ENCODE measurements at regions not wholly inside any gene's neighbourhood (a gene's known extent, or its start where the extent isn't known, plus 50 kb on each side); places are given as distances from the start of the nearest gene placed in this dataset.

GRCh38 chr6:91185072-91185471, 598.2 kb upstream of the MAP3K7 start:
- 100% methylated on average over 1 of the region's 4 CpGs for WGBS (ENCODE audit: insufficient coverage)
- DNase-seq (ENCODE audit: low read depth in 4 of 6, low spot score in 6 of 6), result no peak
- H3K27ac ChIP-seq (ENCODE audit: low read depth, low read length), result no peak overlapping the region
- no peaks in the 10 kb centered on the region for H3K36me3 ChIP-seq (ENCODE audit: control insufficient read depth, insufficient read depth, low read length)
- no peaks in the 10 kb centered on the region for H3K27me3 ChIP-seq (ENCODE audit: control insufficient read depth, insufficient read depth, low read length)
- H3K9me3 ChIP-seq (ENCODE audit: control insufficient read depth, insufficient read depth, low read length), result no peaks in the 10 kb centered on the region
- H3K4me1 ChIP-seq (ENCODE audit: control insufficient read depth, insufficient read depth, low read length), result no peaks in the 10 kb centered on the region
- H3K4me3 ChIP-seq (ENCODE audit: low read depth, low read length), result no peak overlapping the region

GRCh38 chr6:91181416-91181815, 594.5 kb upstream of the MAP3K7 start:
- no CpG with 5 or more reads among the region's 2 CpGs for WGBS (ENCODE audit: insufficient coverage)

GRCh38 chr6:91173651-91174050, 586.8 kb upstream of the MAP3K7 start:
- Histone ChIP-seq H3K27ac (ENCODE audit: low read depth, low read length) (no peak overlapping the region), H3K27me3 (ENCODE audit: control insufficient read depth, insufficient read depth, low read length) (no peaks in the 10 kb centered on the region), H3K9me3 (ENCODE audit: control insufficient read depth, insufficient read depth, low read length) (no peaks in the 10 kb centered on the region), H3K36me3 (ENCODE audit: control insufficient read depth, insufficient read depth, low read length) (no peaks in the 10 kb centered on the region), H3K4me1 (ENCODE audit: control insufficient read depth, insufficient read depth, low read length) (peaks cover 3% of the 10 kb centered on the region), H3K4me3 (ENCODE audit: low read depth, low read length) (no peak overlapping the region)
- DNase-seq (ENCODE audit: low read depth in 4 of 6, low spot score in 6 of 6), result no peak
- no CpG with 5 or more reads among the region's 3 CpGs for WGBS (ENCODE audit: insufficient coverage)

More at GRCh38 chr6:91181416-91181815, 594.5 kb upstream of the MAP3K7 start:
- DNase-seq (ENCODE audit: low read depth in 4 of 6, low spot score in 6 of 6), result no peak
- H3K4me1 ChIP-seq (ENCODE audit: control insufficient read depth, insufficient read depth, low read length), result no peaks in the 10 kb centered on the region
- no peak overlapping the region for H3K27ac ChIP-seq (ENCODE audit: low read depth, low read length)
- H3K36me3 ChIP-seq (ENCODE audit: control insufficient read depth, insufficient read depth, low read length), result no peaks in the 10 kb centered on the region
- no peaks in the 10 kb centered on the region for H3K9me3 ChIP-seq (ENCODE audit: control insufficient read depth, insufficient read depth, low read length)
- no peaks in the 10 kb centered on the region for H3K27me3 ChIP-seq (ENCODE audit: control insufficient read depth, insufficient read depth, low read length)
- H3K4me3 ChIP-seq (ENCODE audit: low read depth, low read length), result no peak overlapping the region

- H3K4me3 ChIP-seq (ENCODE audit: low read depth, low read length), result no peak overlapping the region
- no peaks in the 10 kb centered on the region for H3K36me3 ChIP-seq (ENCODE audit: control insufficient read depth, insufficient read depth, low read length)
- no peak for DNase-seq (ENCODE audit: low read depth in 4 of 6, low spot score in 6 of 6)
- H3K4me1 ChIP-seq (ENCODE audit: control insufficient read depth, insufficient read depth, low read length), result peaks cover 3% of the 10 kb centered on the region
- 41% methylated on average over 2 of the region's 3 CpGs for WGBS (ENCODE audit: insufficient coverage)
- no peaks in the 10 kb centered on the region for H3K9me3 ChIP-seq (ENCODE audit: control insufficient read depth, insufficient read depth, low read length)
- H3K27me3 ChIP-seq (ENCODE audit: control insufficient read depth, insufficient read depth, low read length), result no peaks in the 10 kb centered on the region
- no peak overlapping the region for H3K27ac ChIP-seq (ENCODE audit: low read depth, low read length)
Measured at GRCh38 chr6:91173186-91173585, 586.3 kb upstream of the MAP3K7 start.

- Histone ChIP-seq H3K27me3 (ENCODE audit: control insufficient read depth, insufficient read depth, low read length) (no peaks in the 10 kb centered on the region), H3K9me3 (ENCODE audit: control insufficient read depth, insufficient read depth, low read length) (no peaks in the 10 kb centered on the region), H3K4me3 (ENCODE audit: low read depth, low read length) (no peak overlapping the region), H3K27ac (ENCODE audit: low read depth, low read length) (no peak overlapping the region), H3K4me1 (ENCODE audit: control insufficient read depth, insufficient read depth, low read length) (peaks cover 3% of the 10 kb centered on the region), H3K36me3 (ENCODE audit: control insufficient read depth, insufficient read depth, low read length) (no peaks in the 10 kb centered on the region)
- DNase-seq (ENCODE audit: low read depth in 4 of 6, low spot score in 6 of 6), result peak in 1 of 6 donors; percentile 41
- 20% methylated on average over 2 of the region's 7 CpGs for WGBS (ENCODE audit: insufficient coverage)
Measured at GRCh38 chr6:91171754-91172462, 585.0 kb upstream of the MAP3K7 start.

GRCh38 chr6:91167846-91168245, 581.0 kb upstream of the MAP3K7 start:
- Histone ChIP-seq H3K27me3 (ENCODE audit: control insufficient read depth, insufficient read depth, low read length) (no peaks in the 10 kb centered on the region), H3K9me3 (ENCODE audit: control insufficient read depth, insufficient read depth, low read length) (no peaks in the 10 kb centered on the region), H3K27ac (ENCODE audit: low read depth, low read length) (no peak overlapping the region), H3K4me1 (ENCODE audit: control insufficient read depth, insufficient read depth, low read length) (peaks cover 3% of the 10 kb centered on the region), H3K4me3 (ENCODE audit: low read depth, low read length) (no peak overlapping the region), H3K36me3 (ENCODE audit: control insufficient read depth, insufficient read depth, low read length) (no peaks in the 10 kb centered on the region)
- 40% methylated on average over 1 of the region's 3 CpGs for WGBS (ENCODE audit: insufficient coverage)
- DNase-seq (ENCODE audit: low read depth in 4 of 6, low spot score in 6 of 6), result no peak

GRCh38 chr6:91166271-91167046, 579.6 kb upstream of the MAP3K7 start:
- DNase-seq (ENCODE audit: low read depth in 4 of 6, low spot score in 6 of 6), result peak in 1 of 6 donors; percentile 45
- no peaks in the 10 kb centered on the region for H3K27me3 ChIP-seq (ENCODE audit: control insufficient read depth, insufficient read depth, low read length)
- no peaks in the 10 kb centered on the region for H3K4me1 ChIP-seq (ENCODE audit: control insufficient read depth, insufficient read depth, low read length)
- 100% methylated on average over 2 of the region's 11 CpGs for WGBS (ENCODE audit: insufficient coverage)
- H3K9me3 ChIP-seq (ENCODE audit: control insufficient read depth, insufficient read depth, low read length), result no peaks in the 10 kb centered on the region
- H3K27ac ChIP-seq (ENCODE audit: low read depth, low read length), result no peak overlapping the region
- H3K36me3 ChIP-seq (ENCODE audit: control insufficient read depth, insufficient read depth, low read length), result no peaks in the 10 kb centered on the region
- H3K4me3 ChIP-seq (ENCODE audit: low read depth, low read length), result no peak overlapping the region

- no peak overlapping the region for H3K4me3 ChIP-seq (ENCODE audit: low read depth, low read length)
- H3K9me3 ChIP-seq (ENCODE audit: control insufficient read depth, insufficient read depth, low read length), result no peaks in the 10 kb centered on the region
- H3K36me3 ChIP-seq (ENCODE audit: control insufficient read depth, insufficient read depth, low read length), result no peaks in the 10 kb centered on the region
- no peak for DNase-seq (ENCODE audit: low read depth in 4 of 6, low spot score in 6 of 6)
- 80% methylated on average over 5 of the region's 7 CpGs for WGBS (ENCODE audit: insufficient coverage)
- H3K27ac ChIP-seq (ENCODE audit: low read depth, low read length), result no peak overlapping the region
- no peaks in the 10 kb centered on the region for H3K4me1 ChIP-seq (ENCODE audit: control insufficient read depth, insufficient read depth, low read length)
- H3K27me3 ChIP-seq (ENCODE audit: control insufficient read depth, insufficient read depth, low read length), result no peaks in the 10 kb centered on the region
Measured at GRCh38 chr6:91164105-91164504, 577.2 kb upstream of the MAP3K7 start.

GRCh38 chr6:91161246-91161645, 574.4 kb upstream of the MAP3K7 start:
- DNase-seq (ENCODE audit: low read depth in 4 of 6, low spot score in 6 of 6), result no peak
- no peak overlapping the region for H3K27ac ChIP-seq (ENCODE audit: low read depth, low read length)

More at GRCh38 chr6:91161246-91161645, 574.4 kb upstream of the MAP3K7 start:
- Histone ChIP-seq H3K36me3 (ENCODE audit: control insufficient read depth, insufficient read depth, low read length) (no peaks in the 10 kb centered on the region), H3K9me3 (ENCODE audit: control insufficient read depth, insufficient read depth, low read length) (no peaks in the 10 kb centered on the region), H3K4me1 (ENCODE audit: control insufficient read depth, insufficient read depth, low read length) (no peaks in the 10 kb centered on the region), H3K27me3 (ENCODE audit: control insufficient read depth, insufficient read depth, low read length) (no peaks in the 10 kb centered on the region), H3K4me3 (ENCODE audit: low read depth, low read length) (no peak overlapping the region)
- 83% methylated on average over 7 of the region's 7 CpGs for WGBS (ENCODE audit: insufficient coverage)
